ENCODE measurements at regions not wholly inside any gene's neighbourhood (a gene's known extent, or its start where the extent isn't known, plus 50 kb on each side); places are given as distances from the start of the nearest gene placed in this dataset.
"Not testable (repeated sequence)": the region's sequence is repeated elsewhere in the genome, so short reads cannot be mapped to it uniquely, and the experiment has no call there.

DNA sequence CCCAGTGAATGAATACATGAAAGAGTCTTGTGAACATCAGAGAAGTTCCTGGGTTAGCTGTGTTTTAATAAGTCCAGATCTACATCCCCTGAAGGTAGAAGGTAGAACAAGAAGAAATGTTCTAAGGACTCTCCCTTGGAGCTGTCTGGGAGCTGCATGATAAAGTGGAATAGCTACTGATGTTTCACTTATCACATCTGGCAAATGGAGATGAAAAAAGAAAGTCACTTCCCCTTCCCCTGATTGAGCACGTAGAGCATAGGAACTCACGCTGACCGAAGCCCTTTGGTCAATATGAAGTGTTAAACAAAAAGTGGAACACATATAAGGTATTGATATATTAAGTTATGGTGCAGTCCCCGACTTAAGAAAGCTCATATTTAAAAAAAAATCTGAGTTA, 53.2 kb upstream of the PARP1 start:
- Histone ChIP-seq H3K9ac (ENCODE audit: insufficient read length, low read depth) (no peak overlapping the region), H3K4me3 (ENCODE audit: insufficient read length, low read depth) (no peak overlapping the region), H3K4me1 (ENCODE audit: insufficient read depth, insufficient read length) (no peaks in the 10 kb centered on the region), H3K27me3 (ENCODE audit: insufficient read depth, insufficient read length) (no peaks in the 10 kb centered on the region), H3K9me3 (ENCODE audit: insufficient read depth, low read length) (peaks cover 56% of the 10 kb centered on the region), H3K36me3 (ENCODE audit: insufficient read depth, insufficient read length, low read length) (no peaks in the 10 kb centered on the region)
- DNase-seq (ENCODE audit: low read depth, low spot score): no peak
- TF ChIP-seq SUZ12 (IDR thresholded peaks at IDR 0.05; ENCODE audit: extremely low read depth, insufficient read depth, insufficient read length) (no peak), YY1 (IDR thresholded peaks at IDR 0.05; ENCODE audit: insufficient read depth, insufficient read length) (no peak), ZNF274 (IDR thresholded peaks at IDR 0.05; ENCODE audit: low read depth, low read length) (no peak)

DNA sequence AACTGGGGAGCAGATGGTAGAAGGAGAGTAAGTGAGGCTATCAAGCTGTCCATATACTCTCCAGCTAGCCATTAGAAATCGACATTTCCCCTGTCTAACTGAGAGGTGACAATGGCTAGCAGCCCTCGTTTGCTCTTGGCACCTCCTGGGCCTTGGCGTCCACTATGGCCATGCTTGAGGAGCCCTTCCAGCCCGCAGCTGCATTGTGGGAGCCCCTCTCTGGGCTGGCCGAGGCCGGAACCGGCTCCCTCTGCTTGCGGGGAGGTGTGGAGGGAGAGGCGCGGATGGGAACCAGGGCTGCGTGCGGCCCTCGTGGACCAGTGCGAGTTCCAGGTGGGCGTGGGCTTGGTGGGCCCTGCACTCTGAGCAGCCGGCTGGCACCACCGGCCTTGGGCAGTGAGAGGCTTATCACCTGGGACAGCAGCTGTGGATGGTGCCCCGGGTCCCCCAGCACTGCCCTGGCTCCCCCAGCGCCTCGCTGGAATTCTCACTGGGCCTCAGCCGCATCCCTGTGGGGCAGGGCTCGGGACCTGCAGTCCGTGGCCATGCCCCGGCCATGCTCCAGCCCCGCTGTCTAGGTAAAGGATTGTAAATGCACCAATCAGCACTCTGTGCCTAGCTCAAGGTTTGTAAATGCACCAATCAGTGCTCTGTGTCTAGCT, 56.2 kb upstream of the PARP1 start:
- no peak overlapping the region for H3K9ac ChIP-seq (ENCODE audit: insufficient read length, low read depth)
- TF ChIP-seq YY1 (IDR thresholded peaks at IDR 0.05; ENCODE audit: insufficient read depth, insufficient read length) (no peak), ZNF274 (IDR thresholded peaks at IDR 0.05; ENCODE audit: low read depth, low read length) (no peak)
- H3K27me3 ChIP-seq (ENCODE audit: insufficient read depth, insufficient read length): no peaks in the 10 kb centered on the region
- H3K9me3 ChIP-seq (ENCODE audit: insufficient read depth, low read length): peaks cover 55% of the 10 kb centered on the region
- no peak for DNase-seq (ENCODE audit: low read depth, low spot score)
- H3K4me3 ChIP-seq (ENCODE audit: insufficient read length, low read depth): no peak overlapping the region
- H3K36me3 ChIP-seq (ENCODE audit: insufficient read depth, insufficient read length, low read length): no peaks in the 10 kb centered on the region
- H3K4me1 ChIP-seq (ENCODE audit: insufficient read depth, insufficient read length): no peaks in the 10 kb centered on the region

DNA sequence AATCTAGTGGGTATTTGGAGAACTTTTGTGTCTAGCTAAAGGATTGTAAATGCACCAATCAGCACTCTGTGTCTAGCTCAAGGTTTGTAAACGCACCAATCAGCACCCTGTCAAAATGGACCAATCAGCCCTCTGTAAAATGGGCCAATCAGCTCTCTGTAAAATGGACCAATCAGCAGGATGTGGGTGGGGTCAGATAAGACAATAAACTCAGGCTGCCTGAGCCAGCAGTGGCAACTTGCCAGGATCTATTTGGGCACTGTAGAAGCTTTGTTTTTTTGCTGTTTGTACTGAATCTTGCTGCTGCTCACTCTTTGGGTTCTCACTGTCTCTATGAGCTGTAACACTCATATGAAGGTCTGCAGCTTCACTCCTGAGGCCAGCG, 56.7 kb upstream of the PARP1 start:
- not testable (repeated sequence) for H3K9ac ChIP-seq (ENCODE audit: insufficient read length, low read depth); H3K27me3 ChIP-seq (ENCODE audit: insufficient read depth, insufficient read length); DNase-seq (ENCODE audit: low read depth, low spot score); H3K4me1 ChIP-seq (ENCODE audit: insufficient read depth, insufficient read length); H3K4me3 ChIP-seq (ENCODE audit: insufficient read length, low read depth); H3K36me3 ChIP-seq (ENCODE audit: insufficient read depth, insufficient read length, low read length)
- H3K9me3 ChIP-seq (ENCODE audit: insufficient read depth, low read length): peaks cover 49% of the 10 kb centered on the region

DNA sequence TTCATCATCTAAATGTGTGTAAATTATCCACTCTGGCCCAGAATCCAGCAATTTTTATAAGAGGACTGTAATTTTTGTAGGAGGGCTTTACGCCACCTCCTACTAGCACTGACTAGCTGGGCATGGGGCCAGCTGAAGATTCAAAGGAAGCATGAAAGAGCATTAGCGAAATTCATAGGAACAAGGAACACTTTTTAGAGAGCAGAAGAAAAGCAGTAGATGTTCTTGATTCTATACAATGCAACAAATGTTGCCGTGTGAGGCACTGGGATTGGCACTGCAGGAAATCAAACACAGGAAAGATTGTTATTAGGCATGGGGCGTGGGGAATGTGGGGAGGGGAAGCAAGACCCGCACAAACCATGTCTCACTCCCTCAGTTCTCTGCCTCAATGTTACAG, 58.4 kb upstream of the PARP1 start:
- Histone ChIP-seq H3K9ac (ENCODE audit: insufficient read length, low read depth) (no peak overlapping the region), H3K9me3 (ENCODE audit: insufficient read depth, low read length) (peaks cover 48% of the 10 kb centered on the region), H3K4me1 (ENCODE audit: insufficient read depth, insufficient read length) (peaks cover 2% of the 10 kb centered on the region), H3K4me3 (ENCODE audit: insufficient read length, low read depth) (no peak overlapping the region), H3K36me3 (ENCODE audit: insufficient read depth, insufficient read length, low read length) (no peaks in the 10 kb centered on the region), H3K27me3 (ENCODE audit: insufficient read depth, insufficient read length) (peaks cover 3% of the 10 kb centered on the region)
- TF ChIP-seq ZNF274 (IDR thresholded peaks at IDR 0.05; ENCODE audit: low read depth, low read length) (no peak), YY1 (IDR thresholded peaks at IDR 0.05; ENCODE audit: insufficient read depth, insufficient read length) (no peak), SUZ12 (IDR thresholded peaks at IDR 0.05; ENCODE audit: extremely low read depth, insufficient read depth, insufficient read length) (no peak)
- no peak for DNase-seq (ENCODE audit: low read depth, low spot score)

DNA sequence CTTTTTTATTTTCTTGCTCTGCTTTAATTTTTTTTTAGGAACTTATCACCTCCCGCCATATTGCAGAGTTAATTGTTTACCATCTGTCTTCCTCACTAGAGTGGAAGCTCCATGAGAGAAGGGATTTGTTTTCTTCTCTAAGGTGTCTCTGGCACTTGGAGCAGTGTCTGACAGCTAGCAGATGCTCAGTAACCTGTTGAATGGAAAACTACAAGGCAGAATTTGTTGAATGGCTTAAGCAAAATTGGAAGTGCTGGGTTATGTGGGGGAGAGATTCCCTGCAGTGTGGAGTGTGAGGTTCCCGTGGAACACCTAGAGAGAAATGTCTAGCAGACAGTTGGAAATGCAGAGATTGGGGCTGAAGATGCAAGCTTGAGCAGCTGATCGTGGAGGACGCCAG, 59.5 kb upstream of the PARP1 start:
- no peak for DNase-seq (ENCODE audit: low read depth, low spot score)
- peaks cover 3% of the 10 kb centered on the region for H3K27me3 ChIP-seq (ENCODE audit: insufficient read depth, insufficient read length)
- H3K4me3 ChIP-seq (ENCODE audit: insufficient read length, low read depth): no peak overlapping the region
- peaks cover 2% of the 10 kb centered on the region for H3K4me1 ChIP-seq (ENCODE audit: insufficient read depth, insufficient read length)
- TF ChIP-seq SUZ12 (IDR thresholded peaks at IDR 0.05; ENCODE audit: extremely low read depth, insufficient read depth, insufficient read length) (no peak), YY1 (IDR thresholded peaks at IDR 0.05; ENCODE audit: insufficient read depth, insufficient read length) (no peak), ZNF274 (IDR thresholded peaks at IDR 0.05; ENCODE audit: low read depth, low read length) (no peak)
- peaks cover 38% of the 10 kb centered on the region for H3K9me3 ChIP-seq (ENCODE audit: insufficient read depth, low read length)
- no peaks in the 10 kb centered on the region for H3K36me3 ChIP-seq (ENCODE audit: insufficient read depth, insufficient read length, low read length)
- H3K9ac ChIP-seq (ENCODE audit: insufficient read length, low read depth): no peak overlapping the region

DNA sequence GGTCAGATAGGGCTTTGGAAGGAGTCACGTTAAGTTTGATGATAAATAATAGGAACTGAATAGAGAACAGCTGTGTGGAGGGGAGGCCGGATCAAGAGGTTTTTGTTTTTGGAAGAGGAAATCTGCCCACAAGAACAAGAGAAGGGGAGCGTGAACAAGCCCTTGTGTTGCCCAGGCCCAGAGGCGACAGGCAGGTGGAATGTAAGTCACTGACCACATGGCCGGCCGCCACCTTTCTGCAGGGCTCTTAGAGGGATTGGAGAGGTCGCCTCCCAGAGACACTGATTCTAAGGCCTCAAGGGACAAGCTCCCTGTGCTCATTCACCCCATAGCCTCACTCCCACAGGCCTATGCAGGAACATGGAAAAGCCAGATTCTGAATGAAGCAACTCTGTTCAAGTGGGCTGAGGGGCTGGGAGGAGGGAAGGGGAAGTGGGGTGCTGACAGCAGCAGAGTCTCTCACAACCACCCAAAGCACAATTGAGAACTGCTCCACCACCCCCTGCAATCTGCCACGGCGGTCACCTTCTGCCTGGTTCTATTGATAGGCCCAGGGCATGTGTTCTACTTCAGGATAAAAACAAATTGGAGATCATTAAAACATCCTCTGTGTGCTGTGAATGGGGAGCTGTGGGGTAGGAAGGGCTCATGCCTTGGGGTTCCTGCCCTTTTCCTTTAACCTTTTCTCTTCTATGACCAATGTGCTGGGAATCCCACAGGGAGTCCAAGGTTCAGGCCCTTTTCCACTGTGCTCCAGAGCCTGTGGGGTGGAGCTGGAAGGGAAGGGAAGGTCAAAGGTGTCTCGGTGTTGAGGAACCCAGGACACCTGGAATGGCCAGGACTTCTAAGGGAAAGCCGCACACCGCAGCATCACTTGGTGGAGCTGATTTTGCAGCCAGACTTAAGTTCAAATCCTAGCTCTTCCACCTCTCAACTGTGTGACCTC, 63.3 kb upstream of the PARP1 start:
- no peaks in the 10 kb centered on the region for H3K36me3 ChIP-seq (ENCODE audit: insufficient read depth, insufficient read length, low read length)
- no peak overlapping the region for H3K4me3 ChIP-seq (ENCODE audit: insufficient read length, low read depth)
- no peak for DNase-seq (ENCODE audit: low read depth, low spot score)
- no peak overlapping the region for H3K9ac ChIP-seq (ENCODE audit: insufficient read length, low read depth)
- no peak for TF ChIP-seq SUZ12 (IDR thresholded peaks at IDR 0.05; ENCODE audit: extremely low read depth, insufficient read depth, insufficient read length)
- no peak for TF ChIP-seq ZNF274 (IDR thresholded peaks at IDR 0.05; ENCODE audit: low read depth, low read length)
- TF ChIP-seq YY1 (IDR thresholded peaks at IDR 0.05; ENCODE audit: insufficient read depth, insufficient read length): no peak
- no peaks in the 10 kb centered on the region for H3K9me3 ChIP-seq (ENCODE audit: insufficient read depth, low read length)
- H3K27me3 ChIP-seq (ENCODE audit: insufficient read depth, insufficient read length): peaks cover 3% of the 10 kb centered on the region
- peaks cover 2% of the 10 kb centered on the region for H3K4me1 ChIP-seq (ENCODE audit: insufficient read depth, insufficient read length)

DNA sequence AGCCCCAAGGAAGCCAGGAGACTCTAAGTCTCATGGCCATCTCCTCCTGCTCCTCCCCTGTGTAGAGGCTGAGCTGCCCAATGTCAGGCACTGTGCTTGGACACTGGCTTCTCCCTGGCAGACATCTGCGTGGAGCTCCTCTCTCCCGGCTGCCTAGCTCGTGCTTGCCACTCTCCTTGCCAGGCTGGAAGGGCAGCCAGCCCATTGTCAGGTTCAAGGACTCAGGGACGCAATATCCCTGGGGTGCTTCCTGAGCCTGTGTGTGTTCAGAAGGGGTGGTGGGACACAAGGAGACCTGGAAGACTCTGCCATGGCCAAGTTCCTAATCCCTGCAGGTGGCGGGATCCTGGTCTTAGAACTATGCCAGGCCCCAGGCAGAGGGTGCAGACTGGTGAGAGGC, 65.4 kb upstream of the PARP1 start:
- peaks cover 2% of the 10 kb centered on the region for H3K4me1 ChIP-seq (ENCODE audit: insufficient read depth, insufficient read length)
- peaks cover 3% of the 10 kb centered on the region for H3K27me3 ChIP-seq (ENCODE audit: insufficient read depth, insufficient read length)
- H3K36me3 ChIP-seq (ENCODE audit: insufficient read depth, insufficient read length, low read length): no peaks in the 10 kb centered on the region
- no peaks in the 10 kb centered on the region for H3K9me3 ChIP-seq (ENCODE audit: insufficient read depth, low read length)
- TF ChIP-seq ZNF274 (IDR thresholded peaks at IDR 0.05; ENCODE audit: low read depth, low read length): no peak
- no peak for TF ChIP-seq YY1 (IDR thresholded peaks at IDR 0.05; ENCODE audit: insufficient read depth, insufficient read length)
- no peak for TF ChIP-seq SUZ12 (IDR thresholded peaks at IDR 0.05; ENCODE audit: extremely low read depth, insufficient read depth, insufficient read length)
- DNase-seq (ENCODE audit: low read depth, low spot score): no peak
- no peak overlapping the region for H3K4me3 ChIP-seq (ENCODE audit: insufficient read length, low read depth)
- H3K9ac ChIP-seq (ENCODE audit: insufficient read length, low read depth): no peak overlapping the region
